GM12891 (cell line): ENCODE measurements at regions not wholly inside any gene's neighbourhood (a gene's known extent, or its start where the extent isn't known, plus 50 kb on each side); places are given as distances from the start of the nearest gene placed in this dataset.
"Not testable (repeated sequence)": the region's sequence is repeated elsewhere in the genome, so short reads cannot be mapped to it uniquely, and the experiment has no call there.

ENCODE experiments used
- DNase-seq: peaks from one replicate; pipeline ENCODE4 v3.0.0; 2011; ENCODE audit warnings: low spot score; ENCODE audit not compliant: insufficient read length
- FAIRE-seq: peaks from 2 replicates; lab custom pipeline; 2011; peaks lifted over from hg19 to GRCh38; lab: Jason Lieb, UNC
- PAX5 ChIP-seq: IDR thresholded peaks from 2 replicates; pipeline ENCODE4 v1.6.1; 2011; ENCODE audit warnings: low read length, moderate library complexity, mild to moderate bottlenecking; ENCODE audit not compliant: insufficient read depth, severe bottlenecking
- POLR2A ChIP-seq: IDR thresholded peaks from 2 replicates; pipeline ENCODE4 v1.6.1; 2011; ENCODE audit warnings: low read depth, low read length, control low read depth
- POLR2AphosphoS5 ChIP-seq: IDR thresholded peaks from 2 replicates; pipeline ENCODE4 v1.6.1; 2011; ENCODE audit warnings: low read depth, low read length, control low read depth
- POU2F2 ChIP-seq: IDR thresholded peaks from 2 replicates; pipeline ENCODE4 v1.6.1; 2011; ENCODE audit warnings: low read depth, mild to moderate bottlenecking, control low read depth, low read length, moderate library complexity
- SPI1 ChIP-seq: IDR thresholded peaks from 2 replicates; pipeline ENCODE4 v1.6.1; 2011; ENCODE audit warnings: low read depth, low read length, control low read depth
- TAF1 ChIP-seq: IDR thresholded peaks from 2 replicates; pipeline ENCODE4 v1.6.1; 2011; ENCODE audit warnings: low read depth, low read length, control low read depth

DNA sequence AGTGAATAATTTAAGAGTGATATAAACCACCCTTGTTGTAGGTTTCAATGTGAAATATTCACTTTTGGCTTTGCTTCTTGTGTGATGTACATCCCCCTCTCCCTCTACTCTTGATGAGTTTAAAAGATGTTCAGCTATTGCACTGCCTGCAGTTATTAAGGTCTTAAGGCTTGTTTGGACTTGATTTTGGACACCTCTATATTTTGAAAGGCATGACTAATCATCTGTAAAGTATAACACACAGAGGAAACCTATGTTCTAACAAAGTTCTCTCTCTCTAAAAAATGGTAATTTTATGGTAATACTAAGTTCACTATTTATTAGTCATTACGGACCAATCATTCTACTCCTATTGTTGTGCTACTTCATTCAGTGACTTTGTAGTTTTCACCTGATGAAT, 1719.9 kb downstream of the GRIK2 start:
- TF ChIP-seq POLR2A: no peak
- TF ChIP-seq PAX5: no peak
- no peak for TF ChIP-seq POU2F2
- TF ChIP-seq SPI1: no peak
- no peak for TF ChIP-seq TAF1
- no peak for TF ChIP-seq POLR2AphosphoS5
- no peak for FAIRE-seq
- DNase-seq: no peak

- FAIRE-seq (no peak), DNase-seq (no peak)
- no peak for TF ChIP-seq POU2F2
- no peak for TF ChIP-seq TAF1
- no peak for TF ChIP-seq POLR2A
- no peak for TF ChIP-seq POLR2AphosphoS5
- TF ChIP-seq SPI1: no peak
- no peak for TF ChIP-seq PAX5
Observed at GRCh38 chr6:103107985-103108384, 1714.5 kb downstream of the GRIK2 start.

DNA sequence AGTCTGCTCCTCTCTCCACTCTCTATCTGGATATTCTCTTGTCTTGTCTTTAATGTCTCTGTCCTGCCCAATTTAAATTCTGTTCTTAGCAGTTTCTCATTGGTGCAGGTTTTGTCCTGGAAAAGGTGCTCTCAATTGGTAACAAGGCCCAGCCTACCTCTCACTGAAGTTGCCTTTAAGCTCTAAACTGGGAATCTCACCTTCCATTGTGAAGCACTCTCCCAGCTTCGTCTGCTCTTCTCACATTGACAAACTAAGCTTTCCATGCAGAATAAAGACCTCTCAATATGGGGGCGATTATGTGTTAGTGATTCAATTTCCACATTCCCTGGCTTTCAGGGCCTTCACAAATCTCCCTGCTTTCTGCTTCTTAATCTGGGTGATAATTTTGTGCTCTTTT, 1712.2 kb downstream of the GRIK2 start:
- DNase-seq (no peak), FAIRE-seq (no peak)
- no peak for TF ChIP-seq POLR2A
- TF ChIP-seq SPI1: no peak
- TF ChIP-seq PAX5: no peak
- no peak for TF ChIP-seq POLR2AphosphoS5
- TF ChIP-seq TAF1: no peak
- no peak for TF ChIP-seq POU2F2

DNA sequence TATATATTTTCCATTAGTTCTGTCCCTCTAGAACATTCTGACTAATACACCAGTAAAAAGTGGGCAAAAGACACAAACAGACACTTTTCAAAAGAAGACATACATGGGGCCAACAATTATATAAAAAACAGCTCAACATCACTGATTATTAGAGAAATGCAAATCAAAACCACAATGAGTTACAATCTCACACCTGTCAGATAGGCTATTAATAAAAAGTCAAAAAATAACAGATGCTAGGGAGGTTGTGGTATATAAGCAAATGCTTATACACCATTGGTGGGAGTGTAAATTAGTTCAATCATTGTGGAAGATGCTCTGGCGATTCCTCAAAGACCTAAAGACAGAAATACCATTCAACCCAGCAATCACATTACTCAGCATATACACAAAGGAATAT, 1707.8 kb downstream of the GRIK2 start:
- FAIRE-seq (no peak), DNase-seq (no peak)
- TF ChIP-seq TAF1 (no peak), POLR2A (no peak), POLR2AphosphoS5 (no peak), PAX5 (no peak), POU2F2 (no peak), SPI1 (no peak)

DNA sequence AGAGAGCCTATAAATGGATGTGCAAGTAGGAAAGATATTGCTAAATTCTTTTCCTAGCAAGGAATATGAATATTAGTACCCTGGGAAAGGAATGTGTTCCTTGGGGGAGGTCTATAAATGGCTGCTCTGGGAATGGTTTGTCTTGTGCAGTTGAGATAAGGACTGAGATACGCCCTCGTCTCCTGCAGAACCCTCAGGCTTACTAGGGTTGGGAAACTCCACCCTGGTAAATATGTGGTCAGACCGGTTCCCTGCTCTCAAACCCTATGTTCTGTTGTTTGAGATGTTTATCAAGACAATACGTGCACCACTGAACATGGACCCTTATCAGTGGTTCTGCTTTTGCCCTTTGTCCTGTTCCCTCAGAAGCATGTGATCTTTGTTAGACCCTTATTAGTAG, 1698.9 kb downstream of the GRIK2 start:
- not testable (repeated sequence) for FAIRE-seq, DNase-seq

DNA sequence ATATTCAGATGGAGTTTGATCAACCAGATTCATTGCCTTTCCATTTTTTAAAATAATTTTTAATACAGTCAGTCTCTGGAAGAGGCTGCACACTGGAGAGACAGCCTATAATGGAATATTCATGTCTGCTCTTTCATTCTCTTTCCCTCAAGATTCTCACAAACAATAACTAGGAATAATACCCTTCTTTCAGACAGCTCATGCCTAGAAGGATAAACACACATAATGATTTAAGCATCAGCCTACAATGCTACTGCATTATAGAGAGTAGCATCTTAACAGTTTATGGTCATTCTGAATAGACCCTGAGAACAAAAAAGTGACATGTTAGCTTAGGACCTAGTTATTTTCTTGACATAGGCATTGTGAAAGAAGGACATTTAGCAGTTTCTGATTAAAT, 1692.3 kb downstream of the GRIK2 start:
- no peak for DNase-seq
- no peak for FAIRE-seq
- no peak for TF ChIP-seq PAX5
- no peak for TF ChIP-seq POU2F2
- TF ChIP-seq TAF1: no peak
- no peak for TF ChIP-seq POLR2AphosphoS5
- TF ChIP-seq POLR2A: no peak
- no peak for TF ChIP-seq SPI1

DNA sequence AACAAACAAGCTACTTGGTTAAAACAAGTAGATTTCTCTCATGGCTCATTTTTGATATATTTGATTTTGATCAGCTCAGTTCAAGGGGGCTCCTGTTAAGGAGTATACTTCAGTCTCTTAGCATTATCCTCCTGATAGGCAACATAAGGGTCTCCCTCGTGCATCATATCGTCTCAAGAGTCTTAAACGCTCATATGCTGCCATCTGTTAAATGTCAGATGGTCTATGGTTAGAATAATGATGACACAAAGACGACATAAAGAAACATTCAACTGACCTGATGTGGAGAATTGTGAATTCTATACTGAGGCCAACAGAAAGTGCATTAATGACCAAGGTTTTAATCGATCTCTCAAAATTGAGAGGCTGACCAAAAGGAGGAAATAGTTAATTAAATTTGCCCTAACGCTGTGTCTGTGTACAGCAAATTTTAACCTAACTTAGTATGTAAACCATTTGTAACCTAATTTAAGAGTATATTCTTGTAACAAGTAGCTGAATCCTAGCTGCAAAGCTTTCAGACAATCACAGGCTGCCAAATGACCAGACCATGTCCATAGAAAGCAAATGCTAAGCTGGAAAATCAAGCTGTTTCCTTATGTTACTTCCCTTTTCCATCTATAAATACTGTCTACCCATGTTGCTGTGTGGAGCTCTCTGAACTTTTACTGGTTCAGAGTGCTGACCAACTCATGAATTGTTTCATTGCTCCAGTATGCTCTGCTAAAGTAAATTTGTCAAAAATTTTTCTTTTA, 1688.5 kb downstream of the GRIK2 start:
- TF ChIP-seq SPI1 (no peak), POLR2AphosphoS5 (no peak), POLR2A (no peak), POU2F2 (no peak), TAF1 (no peak), PAX5 (no peak)
- FAIRE-seq: no peak
- no peak for DNase-seq

GRCh38 chr6:103081126-103081525, 1687.6 kb downstream of the GRIK2 start:
- no peak for FAIRE-seq
- TF ChIP-seq POLR2AphosphoS5 (no peak), POU2F2 (no peak), POLR2A (no peak)

GRCh38 chr6:103080497-103080896, 1687.0 kb downstream of the GRIK2 start:
- FAIRE-seq (no peak), DNase-seq (no peak)
- TF ChIP-seq PAX5 (no peak), POU2F2 (no peak), POLR2A (no peak), SPI1 (no peak), POLR2AphosphoS5 (no peak), TAF1 (no peak)

More at GRCh38 chr6:103081126-103081525, 1687.6 kb downstream of the GRIK2 start:
- DNase-seq: no peak

- no peak for TF ChIP-seq POLR2AphosphoS5
- no peak for TF ChIP-seq PAX5
- peak; percentile 89 for TF ChIP-seq SPI1
- TF ChIP-seq TAF1: no peak
- no peak for TF ChIP-seq POLR2A
Observed at GRCh38 chr6:103079867-103080266, 1686.4 kb downstream of the GRIK2 start.

More at GRCh38 chr6:103079867-103080266, 1686.4 kb downstream of the GRIK2 start:
- DNase-seq: no peak
- no peak for FAIRE-seq
